ENCODE measurements at regions not wholly inside any gene's neighbourhood (a gene's known extent, or its start where the extent isn't known, plus 50 kb on each side); places are given as distances from the start of the nearest gene placed in this dataset.

DNA sequence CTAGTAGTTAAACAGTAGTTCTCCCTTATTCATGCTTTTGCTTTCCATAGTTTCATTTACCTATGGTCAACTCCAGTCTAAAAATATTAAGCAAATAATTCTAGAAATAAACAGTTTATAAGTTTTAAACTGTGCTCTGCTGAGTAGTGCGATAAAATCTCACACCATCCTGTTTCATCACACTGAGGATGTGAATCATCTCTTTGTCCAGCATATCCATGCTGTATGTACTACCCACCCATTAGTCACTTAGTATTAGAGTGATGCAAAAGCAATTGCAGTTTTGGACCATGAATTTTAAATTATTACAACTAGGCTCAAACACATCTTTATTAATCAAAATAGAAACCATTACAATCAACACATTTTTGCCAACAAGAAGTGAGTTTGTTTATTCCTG, 187.4 kb downstream of the TEX13C start:
- no peaks in the 10 kb centered on the region for H3K27me3 ChIP-seq
- no peak for TF ChIP-seq CTCF (IDR thresholded peaks at IDR 0.05; ENCODE audit: low read depth, low read length)
- H3K4me3 ChIP-seq (ENCODE audit: low read depth, low read length), result no peak overlapping the region
- H3K4me1 ChIP-seq, result no peaks in the 10 kb centered on the region
- no peak for DNase-seq
- H3K9me3 ChIP-seq, result no peaks in the 10 kb centered on the region
- H3K36me3 ChIP-seq, result no peaks in the 10 kb centered on the region

DNA sequence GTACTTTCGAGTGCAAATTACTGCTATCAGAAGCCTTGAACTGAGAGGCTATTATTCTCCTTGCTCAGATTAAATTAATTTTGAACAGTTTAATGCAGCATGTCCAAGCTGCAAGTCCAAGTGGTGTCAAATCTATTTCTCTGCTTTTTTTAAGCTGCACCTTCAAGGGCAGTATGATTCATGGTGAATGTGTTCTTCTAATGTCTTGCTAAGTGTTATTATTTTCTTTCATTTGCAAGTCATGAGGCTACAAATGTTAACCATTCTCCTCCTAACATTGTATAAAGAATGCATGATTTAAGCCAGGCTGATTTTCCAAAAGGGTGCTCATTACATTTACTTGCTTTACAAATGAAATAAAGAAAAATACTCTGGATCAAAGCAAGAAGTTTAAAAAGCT, 200.4 kb downstream of the TEX13C start:
- Histone ChIP-seq H3K9me3 (no peaks in the 10 kb centered on the region), H3K4me1 (no peaks in the 10 kb centered on the region), H3K4me3 (ENCODE audit: low read depth, low read length) (no peak overlapping the region), H3K27me3 (no peaks in the 10 kb centered on the region), H3K36me3 (no peaks in the 10 kb centered on the region)
- no peak for TF ChIP-seq CTCF (IDR thresholded peaks at IDR 0.05; ENCODE audit: low read depth, low read length)
- DNase-seq, result no peak

GRCh38 chrX:125522752-125523151, 203.1 kb downstream of the TEX13C start:
- no peak overlapping the region for H3K4me3 ChIP-seq (ENCODE audit: low read depth, low read length)

DNA sequence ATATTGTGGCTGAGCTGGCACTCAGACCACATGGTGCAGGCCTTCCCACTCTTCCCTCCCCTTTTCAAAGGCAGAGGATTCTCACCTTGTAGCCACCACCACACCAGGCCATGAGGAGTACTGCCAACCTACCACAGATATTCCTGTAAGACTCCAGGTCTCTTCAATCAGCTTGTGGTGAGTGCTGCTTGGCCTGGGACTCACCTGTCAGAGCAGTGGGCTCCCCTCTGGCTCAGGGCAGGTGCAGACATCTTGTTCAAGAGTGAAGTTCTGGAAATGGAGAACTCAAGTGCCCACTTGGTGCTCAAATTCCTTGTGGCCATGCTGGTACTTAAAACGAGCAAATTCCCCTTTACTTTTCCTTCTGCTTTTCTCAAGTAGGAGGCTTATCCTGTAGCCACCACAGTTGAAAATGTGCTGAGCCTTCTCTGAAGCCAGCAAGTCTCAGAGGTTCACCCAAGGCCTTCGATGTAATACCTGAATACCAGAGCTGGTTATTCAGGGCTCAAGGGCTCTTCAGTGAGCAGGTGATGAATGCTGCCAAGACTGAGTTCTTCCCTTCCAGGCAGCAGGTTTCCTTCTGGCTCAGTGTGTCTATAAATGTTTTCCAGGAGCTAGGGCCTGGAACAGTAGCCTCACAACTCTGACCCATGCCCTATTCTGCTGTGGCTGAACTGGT, 212.9 kb downstream of the TEX13C start:
- TF ChIP-seq CTCF (IDR thresholded peaks at IDR 0.05; ENCODE audit: low read depth, low read length), result no peak
- no peaks in the 10 kb centered on the region for H3K4me1 ChIP-seq
- no peaks in the 10 kb centered on the region for H3K27me3 ChIP-seq
- H3K4me3 ChIP-seq (ENCODE audit: low read depth, low read length), result no peak overlapping the region
- no peak for DNase-seq
- no peaks in the 10 kb centered on the region for H3K36me3 ChIP-seq
- H3K9me3 ChIP-seq, result no peaks in the 10 kb centered on the region

More at GRCh38 chrX:125522752-125523151, 203.1 kb downstream of the TEX13C start:
- H3K4me1 ChIP-seq, result no peaks in the 10 kb centered on the region
- no peaks in the 10 kb centered on the region for H3K36me3 ChIP-seq
- no peaks in the 10 kb centered on the region for H3K27me3 ChIP-seq
- TF ChIP-seq CTCF (IDR thresholded peaks at IDR 0.05; ENCODE audit: low read depth, low read length), result no peak
- no peaks in the 10 kb centered on the region for H3K9me3 ChIP-seq
- no peak for DNase-seq

GRCh38 chrX:125533352-125533751, 213.7 kb downstream of the TEX13C start:
- no peaks in the 10 kb centered on the region for H3K27me3 ChIP-seq

More at GRCh38 chrX:125533352-125533751, 213.7 kb downstream of the TEX13C start:
- no peaks in the 10 kb centered on the region for H3K4me1 ChIP-seq
- TF ChIP-seq CTCF (IDR thresholded peaks at IDR 0.05; ENCODE audit: low read depth, low read length), result no peak
- no peaks in the 10 kb centered on the region for H3K9me3 ChIP-seq
- no peak overlapping the region for H3K4me3 ChIP-seq (ENCODE audit: low read depth, low read length)
- H3K36me3 ChIP-seq, result no peaks in the 10 kb centered on the region
- DNase-seq, result no peak

Measured in BE2C (cell line).